ENCODE measurements at regions not wholly inside any gene's neighbourhood (a gene's known extent, or its start where the extent isn't known, plus 50 kb on each side); places are given as distances from the start of the nearest gene placed in this dataset.

GRCh38 chr1:29875557-29876028 is 639.3 kb downstream of the PTPRU start:
- DNase-seq: peak; percentile 32

- DNase-seq: no peak
Measured at GRCh38 chr1:29870621-29871020, 634.3 kb downstream of the PTPRU start.

GRCh38 chr1:29869802-29870201 is 633.5 kb downstream of the PTPRU start:
- DNase-seq: no peak

- no peak for DNase-seq
Measured at GRCh38 chr1:29868944-29869343, 632.6 kb downstream of the PTPRU start.

GRCh38 chr1:29868096-29868495 is 631.8 kb downstream of the PTPRU start:
- DNase-seq: no peak

- DNase-seq: no peak
Measured at GRCh38 chr1:29865051-29865450, 628.7 kb downstream of the PTPRU start.

GRCh38 chr1:29864431-29865022 is 628.2 kb downstream of the PTPRU start:
- no peak for DNase-seq

- DNase-seq: no peak
Measured at GRCh38 chr1:29861922-29862321, 625.6 kb downstream of the PTPRU start.

GRCh38 chr1:29861446-29861845 is 625.1 kb downstream of the PTPRU start:
- DNase-seq: no peak

GRCh38 chr1:29860681-29861080 is 624.4 kb downstream of the PTPRU start:
- no peak for DNase-seq

GRCh38 chr1:29860056-29860455 is 623.7 kb downstream of the PTPRU start:
- DNase-seq: no peak

- no peak for DNase-seq
Measured at GRCh38 chr1:29859126-29859525, 622.8 kb downstream of the PTPRU start.

GRCh38 chr1:29858646-29859045 is 622.3 kb downstream of the PTPRU start:
- no peak for DNase-seq

GRCh38 chr1:29856340-29857114 is 620.2 kb downstream of the PTPRU start:
- DNase-seq: no peak

GRCh38 chr1:29855561-29856160 is 619.3 kb downstream of the PTPRU start:
- DNase-seq: no peak

- no peak for DNase-seq
Measured at GRCh38 chr1:29854700-29855276, 618.5 kb downstream of the PTPRU start.

- no peak for DNase-seq
Measured at GRCh38 chr1:29853716-29854330, 617.5 kb downstream of the PTPRU start.

GRCh38 chr1:29852248-29852647 is 615.9 kb downstream of the PTPRU start:
- no peak for DNase-seq

- DNase-seq: no peak
Measured at GRCh38 chr1:29851691-29852090, 615.4 kb downstream of the PTPRU start.

- DNase-seq: no peak
Measured at GRCh38 chr1:29849991-29850757, 613.9 kb downstream of the PTPRU start.

- DNase-seq: peak; percentile 58
Measured at GRCh38 chr1:29849038-29849750, 612.9 kb downstream of the PTPRU start.

GRCh38 chr1:29845910-29846309 is 609.6 kb downstream of the PTPRU start:
- DNase-seq: no peak

Measured in hematopoietic multipotent progenitor cell treated with erythropoietin and hydrocortisone succinate and interleukin-3 and kit ligand, for 4 days (in vitro differentiated cells).